ENCODE measurements at regions not wholly inside any gene's neighbourhood (a gene's known extent, or its start where the extent isn't known, plus 50 kb on each side); places are given as distances from the start of the nearest gene placed in this dataset.

DNA sequence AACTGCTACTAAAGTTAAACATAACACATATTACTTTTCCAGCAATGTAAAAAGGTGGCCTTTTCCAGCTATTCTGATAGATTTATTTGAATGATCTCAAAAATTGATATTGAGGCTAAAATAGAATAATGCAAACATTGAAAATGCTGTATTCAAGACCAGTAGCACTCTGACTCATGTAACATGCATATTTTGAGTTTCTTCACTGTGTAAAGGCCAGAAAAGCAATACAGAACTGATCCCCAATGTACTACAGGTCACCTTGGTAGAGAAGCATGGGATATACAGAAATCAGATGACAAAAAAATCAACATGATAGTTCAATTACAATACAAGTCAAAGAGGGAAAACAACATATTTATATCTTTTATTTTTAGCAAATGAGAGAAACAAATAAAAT is 419.6 kb downstream of the DIPK2A start:
- no peak for TF ChIP-seq YY1 (IDR thresholded peaks at IDR 0.05; ENCODE audit: low read depth)
- TF ChIP-seq, protein P1, sequence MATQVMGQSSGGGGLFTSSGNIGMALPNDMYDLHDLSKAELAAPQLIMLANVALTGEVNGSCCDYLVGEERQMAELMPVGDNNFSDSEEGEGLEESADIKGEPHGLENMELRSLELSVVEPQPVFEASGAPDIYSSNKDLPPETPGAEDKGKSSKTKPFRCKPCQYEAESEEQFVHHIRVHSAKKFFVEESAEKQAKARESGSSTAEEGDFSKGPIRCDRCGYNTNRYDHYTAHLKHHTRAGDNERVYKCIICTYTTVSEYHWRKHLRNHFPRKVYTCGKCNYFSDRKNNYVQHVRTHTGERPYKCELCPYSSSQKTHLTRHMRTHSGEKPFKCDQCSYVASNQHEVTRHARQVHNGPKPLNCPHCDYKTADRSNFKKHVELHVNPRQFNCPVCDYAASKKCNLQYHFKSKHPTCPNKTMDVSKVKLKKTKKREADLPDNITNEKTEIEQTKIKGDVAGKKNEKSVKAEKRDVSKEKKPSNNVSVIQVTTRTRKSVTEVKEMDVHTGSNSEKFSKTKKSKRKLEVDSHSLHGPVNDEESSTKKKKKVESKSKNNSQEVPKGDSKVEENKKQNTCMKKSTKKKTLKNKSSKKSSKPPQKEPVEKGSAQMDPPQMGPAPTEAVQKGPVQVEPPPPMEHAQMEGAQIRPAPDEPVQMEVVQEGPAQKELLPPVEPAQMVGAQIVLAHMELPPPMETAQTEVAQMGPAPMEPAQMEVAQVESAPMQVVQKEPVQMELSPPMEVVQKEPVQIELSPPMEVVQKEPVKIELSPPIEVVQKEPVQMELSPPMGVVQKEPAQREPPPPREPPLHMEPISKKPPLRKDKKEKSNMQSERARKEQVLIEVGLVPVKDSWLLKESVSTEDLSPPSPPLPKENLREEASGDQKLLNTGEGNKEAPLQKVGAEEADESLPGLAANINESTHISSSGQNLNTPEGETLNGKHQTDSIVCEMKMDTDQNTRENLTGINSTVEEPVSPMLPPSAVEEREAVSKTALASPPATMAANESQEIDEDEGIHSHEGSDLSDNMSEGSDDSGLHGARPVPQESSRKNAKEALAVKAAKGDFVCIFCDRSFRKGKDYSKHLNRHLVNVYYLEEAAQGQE (IDR thresholded peaks at IDR 0.05; ENCODE audit: low read depth) = no peak
- TF ChIP-seq ZBTB7A (IDR thresholded peaks at IDR 0.05; ENCODE audit: low read depth) = no peak
- TF ChIP-seq, protein P2, sequence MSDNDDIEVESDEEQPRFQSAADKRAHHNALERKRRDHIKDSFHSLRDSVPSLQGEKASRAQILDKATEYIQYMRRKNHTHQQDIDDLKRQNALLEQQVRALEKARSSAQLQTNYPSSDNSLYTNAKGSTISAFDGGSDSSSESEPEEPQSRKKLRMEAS (IDR thresholded peaks at IDR 0.05) = no peak
- TF ChIP-seq CEBPB (IDR thresholded peaks at IDR 0.05) = no peak
- TF ChIP-seq RAD21 (IDR thresholded peaks at IDR 0.05; ENCODE audit: low read depth) = no peak
- TF ChIP-seq CREB1 (IDR thresholded peaks at IDR 0.05; ENCODE audit: low read depth) = no peak
